ENCODE measurements at regions not wholly inside any gene's neighbourhood (a gene's known extent, or its start where the extent isn't known, plus 50 kb on each side); places are given as distances from the start of the nearest gene placed in this dataset.
"Not testable (repeated sequence)": the region's sequence is repeated elsewhere in the genome, so short reads cannot be mapped to it uniquely, and the experiment has no call there.

- ATAC-seq (ENCODE audit: insufficient read depth, low read depth) = no peak
- no peak overlapping the region for H2AFZ ChIP-seq (ENCODE audit: low read depth, low read length)
Observed at GRCh38 chr1:22332795-22333499, 118.7 kb upstream of the ZBTB40 start.

GRCh38 chr1:22333516-22334121, 118.0 kb upstream of the ZBTB40 start:
- H3K4me2 ChIP-seq (ENCODE audit: insufficient read depth, low read length) = no peak overlapping the region
- H3K9ac ChIP-seq (ENCODE audit: low read depth, low read length) = no peak overlapping the region
- H3K27me3 ChIP-seq (ENCODE audit: insufficient read depth, low read length, poor library complexity) = peaks cover 4% of the 10 kb centered on the region
- DNase-seq = no peak
- no peaks in the 10 kb centered on the region for H3K9me3 ChIP-seq (ENCODE audit: insufficient read depth, low read length, severe bottlenecking)
- no peaks in the 10 kb centered on the region for H3K36me3 ChIP-seq (ENCODE audit: insufficient read depth, low read length)
- H3K27ac ChIP-seq (ENCODE audit: low read length) = no peak overlapping the region
- H4K20me1 ChIP-seq (ENCODE audit: insufficient read depth, low read length) = 0 out of 2 replicates have a peak, but pooled peaks cover 2% of the 10 kb centered on the region
- TF ChIP-seq EZH2 (IDR thresholded peaks at IDR 0.05; ENCODE audit: borderline replicate concordance, low read depth, low read length, severe bottlenecking) (no peak), CTCF (IDR thresholded peaks at IDR 0.05; ENCODE audit: borderline replicate concordance, extremely low read depth, low read length, poor library complexity, severe bottlenecking) (no peak)
- no peak overlapping the region for H3K4me3 ChIP-seq (ENCODE audit: low read depth in 1 of 2, low read length in 2 of 2)
- no peaks in the 10 kb centered on the region for H3K79me2 ChIP-seq (ENCODE audit: insufficient read depth, low read length)
- no peaks in the 10 kb centered on the region for H3K4me1 ChIP-seq (ENCODE audit: insufficient read depth, low read length)
- no peak overlapping the region for H2AFZ ChIP-seq (ENCODE audit: low read depth, low read length)
- ATAC-seq (ENCODE audit: insufficient read depth, low read depth) = no peak

More at GRCh38 chr1:22332795-22333499, 118.7 kb upstream of the ZBTB40 start:
- no peaks in the 10 kb centered on the region for H3K36me3 ChIP-seq (ENCODE audit: insufficient read depth, low read length)
- no peak overlapping the region for H3K4me3 ChIP-seq (ENCODE audit: low read depth in 1 of 2, low read length in 2 of 2)
- H3K4me2 ChIP-seq (ENCODE audit: insufficient read depth, low read length) = no peak overlapping the region
- no peaks in the 10 kb centered on the region for H3K4me1 ChIP-seq (ENCODE audit: insufficient read depth, low read length)
- no peaks in the 10 kb centered on the region for H3K9me3 ChIP-seq (ENCODE audit: insufficient read depth, low read length, severe bottlenecking)
- peaks cover 4% of the 10 kb centered on the region for H3K27me3 ChIP-seq (ENCODE audit: insufficient read depth, low read length, poor library complexity)
- DNase-seq = no peak
- no peak overlapping the region for H3K9ac ChIP-seq (ENCODE audit: low read depth, low read length)
- no peak overlapping the region for H3K27ac ChIP-seq (ENCODE audit: low read length)
- no peaks in the 10 kb centered on the region for H3K79me2 ChIP-seq (ENCODE audit: insufficient read depth, low read length)
- TF ChIP-seq CTCF (IDR thresholded peaks at IDR 0.05; ENCODE audit: borderline replicate concordance, extremely low read depth, low read length, poor library complexity, severe bottlenecking) (no peak), EZH2 (IDR thresholded peaks at IDR 0.05; ENCODE audit: borderline replicate concordance, low read depth, low read length, severe bottlenecking) (no peak)
- 0 out of 2 replicates have a peak, but pooled peaks cover 2% of the 10 kb centered on the region for H4K20me1 ChIP-seq (ENCODE audit: insufficient read depth, low read length)

DNA sequence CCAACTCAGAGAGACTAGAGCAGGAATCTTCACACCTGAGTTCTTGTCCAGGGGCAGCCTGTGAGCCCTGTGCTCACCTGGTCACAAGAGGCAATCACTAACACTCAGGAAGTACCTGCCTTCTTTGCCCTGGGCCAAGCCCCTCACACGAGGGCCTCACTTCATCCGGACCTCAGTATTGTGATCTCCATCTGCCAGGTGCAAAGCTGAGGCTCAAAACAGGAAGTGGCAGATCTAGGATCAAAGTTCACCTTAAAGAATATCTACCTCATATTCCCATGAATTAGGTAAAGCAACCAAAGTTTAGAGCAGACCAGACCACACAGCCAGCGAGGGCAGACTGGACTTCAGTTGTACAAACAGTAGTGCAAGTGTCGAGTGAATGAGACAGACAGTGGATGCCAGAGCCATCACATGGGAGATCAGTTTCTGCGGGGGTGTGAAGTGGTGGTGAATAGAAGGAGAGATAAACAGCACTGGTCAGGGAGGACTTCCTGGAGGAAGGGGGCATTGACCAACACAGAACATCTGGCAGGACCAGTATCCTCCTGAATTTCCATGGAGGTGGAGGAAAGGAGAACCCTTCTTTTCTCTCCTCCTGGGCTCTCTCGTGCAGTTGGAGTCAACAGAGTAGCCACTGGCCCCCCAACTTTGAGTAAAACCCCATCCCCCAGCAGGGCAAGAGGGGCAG, 116.6 kb upstream of the ZBTB40 start:
- no peak for ATAC-seq (ENCODE audit: insufficient read depth, low read depth)

GRCh38 chr1:22336274-22336673, 115.4 kb upstream of the ZBTB40 start:
- not testable (repeated sequence) for H3K27me3 ChIP-seq (ENCODE audit: insufficient read depth, low read length, poor library complexity); H2AFZ ChIP-seq (ENCODE audit: low read depth, low read length); H3K79me2 ChIP-seq (ENCODE audit: insufficient read depth, low read length); H3K4me2 ChIP-seq (ENCODE audit: insufficient read depth, low read length); DNase-seq; H3K9me3 ChIP-seq (ENCODE audit: insufficient read depth, low read length, severe bottlenecking); H3K36me3 ChIP-seq (ENCODE audit: insufficient read depth, low read length); H4K20me1 ChIP-seq (ENCODE audit: insufficient read depth, low read length); H3K9ac ChIP-seq (ENCODE audit: low read depth, low read length); H3K4me3 ChIP-seq (ENCODE audit: low read depth in 1 of 2, low read length in 2 of 2); H3K4me1 ChIP-seq (ENCODE audit: insufficient read depth, low read length); H3K27ac ChIP-seq (ENCODE audit: low read length); ATAC-seq (ENCODE audit: insufficient read depth, low read depth)

More for the DNA sequence above, 116.6 kb upstream of the ZBTB40 start:
- H3K36me3 ChIP-seq (ENCODE audit: insufficient read depth, low read length) = no peaks in the 10 kb centered on the region
- no peaks in the 10 kb centered on the region for H4K20me1 ChIP-seq (ENCODE audit: insufficient read depth, low read length)
- no peak overlapping the region for H3K4me3 ChIP-seq (ENCODE audit: low read depth in 1 of 2, low read length in 2 of 2)
- H3K9ac ChIP-seq (ENCODE audit: low read depth, low read length) = no peak overlapping the region
- DNase-seq = no peak
- no peaks in the 10 kb centered on the region for H3K79me2 ChIP-seq (ENCODE audit: insufficient read depth, low read length)
- H2AFZ ChIP-seq (ENCODE audit: low read depth, low read length) = no peak overlapping the region
- TF ChIP-seq EZH2 (IDR thresholded peaks at IDR 0.05; ENCODE audit: borderline replicate concordance, low read depth, low read length, severe bottlenecking) (no peak), CTCF (IDR thresholded peaks at IDR 0.05; ENCODE audit: borderline replicate concordance, extremely low read depth, low read length, poor library complexity, severe bottlenecking) (no peak)
- no peaks in the 10 kb centered on the region for H3K4me1 ChIP-seq (ENCODE audit: insufficient read depth, low read length)
- H3K9me3 ChIP-seq (ENCODE audit: insufficient read depth, low read length, severe bottlenecking) = no peaks in the 10 kb centered on the region
- H3K27ac ChIP-seq (ENCODE audit: low read length) = no peak overlapping the region
- H3K4me2 ChIP-seq (ENCODE audit: insufficient read depth, low read length) = no peak overlapping the region
- peaks cover 4% of the 10 kb centered on the region for H3K27me3 ChIP-seq (ENCODE audit: insufficient read depth, low read length, poor library complexity)

DNA sequence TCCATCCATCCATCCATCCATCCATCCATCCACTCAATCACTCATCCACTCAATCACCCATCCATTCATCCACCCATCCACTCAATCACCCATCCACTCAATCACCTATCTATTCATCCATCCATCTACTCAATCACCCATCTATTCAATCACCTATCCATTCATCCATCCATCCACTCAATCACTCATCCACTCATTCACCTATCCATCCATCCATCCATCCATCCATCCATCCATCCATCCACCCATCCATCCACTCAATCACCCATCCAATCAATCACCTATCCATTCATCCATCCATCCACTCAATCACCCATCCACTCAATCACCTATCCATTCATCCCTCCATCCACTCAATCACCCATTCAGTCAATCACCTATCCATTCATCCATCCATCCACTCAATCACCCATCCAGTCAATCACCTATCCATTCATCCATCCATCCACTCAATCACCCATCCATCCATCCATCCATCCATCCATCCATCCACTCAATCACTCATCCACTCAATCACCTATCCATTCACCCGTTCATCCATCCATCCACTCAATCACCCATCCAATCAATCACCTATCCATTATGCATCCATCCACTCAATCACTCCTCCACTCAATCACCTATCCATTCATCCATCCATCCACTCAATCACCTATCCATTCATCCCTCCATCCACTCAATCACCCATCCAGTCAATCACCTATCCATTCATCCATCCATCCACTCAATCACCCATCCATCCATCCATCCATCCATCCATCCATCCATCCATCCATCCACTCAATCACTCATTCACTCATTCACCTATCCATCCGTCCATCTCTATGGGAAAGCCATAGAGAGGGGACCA, 114.7 kb upstream of the ZBTB40 start:
- not testable (repeated sequence) for H2AFZ ChIP-seq (ENCODE audit: low read depth, low read length); H3K36me3 ChIP-seq (ENCODE audit: insufficient read depth, low read length); ATAC-seq (ENCODE audit: insufficient read depth, low read depth); H3K9ac ChIP-seq (ENCODE audit: low read depth, low read length); H3K79me2 ChIP-seq (ENCODE audit: insufficient read depth, low read length); H3K4me2 ChIP-seq (ENCODE audit: insufficient read depth, low read length); H3K27ac ChIP-seq (ENCODE audit: low read length); H3K27me3 ChIP-seq (ENCODE audit: insufficient read depth, low read length, poor library complexity); H4K20me1 ChIP-seq (ENCODE audit: insufficient read depth, low read length); H3K4me1 ChIP-seq (ENCODE audit: insufficient read depth, low read length); H3K9me3 ChIP-seq (ENCODE audit: insufficient read depth, low read length, severe bottlenecking); H3K4me3 ChIP-seq (ENCODE audit: low read depth in 1 of 2, low read length in 2 of 2); DNase-seq
